ENCODE measurements at regions not wholly inside any gene's neighbourhood (a gene's known extent, or its start where the extent isn't known, plus 50 kb on each side); places are given as distances from the start of the nearest gene placed in this dataset.
A peak's percentile ranks its signal among the peaks of the same experiment; 100 is the strongest.

- Mint-ChIP-seq H3K36me3 (no peaks in the 10 kb centered on the region), H3K27ac (no peak overlapping the region), H3K4me3 (no peak overlapping the region), H3K4me1 (peaks cover 0 to 1% (median 0%) of the 10 kb centered on the region in 3 donors), H3K27me3 (peaks cover 13% of the 10 kb centered on the region), H3K9me3 (peaks cover 1 to 12% (median 3%) of the 10 kb centered on the region in 3 donors)
Measured at GRCh38 chr5:172506921-172507320, 52.6 kb upstream of the SH3PXD2B start.

GRCh38 chr5:172506251-172506650 lies 51.9 kb upstream of the SH3PXD2B start:
- Mint-ChIP-seq H3K27me3 (peaks cover 14% of the 10 kb centered on the region), H3K4me1 (peaks cover 0 to 1% (median 0%) of the 10 kb centered on the region in 3 donors), H3K9me3 (peaks cover 1 to 8% (median 2%) of the 10 kb centered on the region in 3 donors), H3K27ac (no peak overlapping the region), H3K4me3 (peak overlapping the region in 1 of 4 donors; percentile 51), H3K36me3 (no peaks in the 10 kb centered on the region)

- Mint-ChIP-seq H3K27ac (no peak overlapping the region), H3K4me1 (peaks cover 0 to 1% (median 0%) of the 10 kb centered on the region in 3 donors), H3K9me3 (peaks cover 1 to 8% (median 2%) of the 10 kb centered on the region in 3 donors), H3K4me3 (peak overlapping the region in 1 of 4 donors; percentile 51), H3K36me3 (no peaks in the 10 kb centered on the region), H3K27me3 (peaks cover 14% of the 10 kb centered on the region)
Measured at GRCh38 chr5:172505845-172506244, 51.5 kb upstream of the SH3PXD2B start.

- Mint-ChIP-seq H3K4me3 (no peak overlapping the region), H3K27ac (no peak overlapping the region), H3K9me3 (peaks cover 0 to 4% (median 1%) of the 10 kb centered on the region in 3 donors), H3K27me3 (peaks cover 14% of the 10 kb centered on the region), H3K36me3 (no peaks in the 10 kb centered on the region), H3K4me1 (peaks cover 0 to 1% (median 0%) of the 10 kb centered on the region in 3 donors)
Measured at GRCh38 chr5:172505403-172505759, 51.1 kb upstream of the SH3PXD2B start.

- H3K4me1 Mint-ChIP-seq, result peaks cover 0 to 1% (median 0%) of the 10 kb centered on the region in 3 donors
- H3K36me3 Mint-ChIP-seq, result no peaks in the 10 kb centered on the region
- no peak overlapping the region for H3K27ac Mint-ChIP-seq
- peaks cover 0 to 1% (median 0%) of the 10 kb centered on the region in 3 donors for H3K9me3 Mint-ChIP-seq
- peaks cover 14% of the 10 kb centered on the region for H3K27me3 Mint-ChIP-seq
- H3K4me3 Mint-ChIP-seq, result no peak overlapping the region
Measured at GRCh38 chr5:172504701-172505402, 50.5 kb upstream of the SH3PXD2B start.

GRCh38 chr5:172503925-172504700 lies 49.8 kb upstream of the SH3PXD2B start:
- Mint-ChIP-seq H3K36me3 (no peaks in the 10 kb centered on the region), H3K27ac (peak overlapping the region in 1 of 3 donors; percentile 23), H3K9me3 (peaks cover 0 to 1% (median 0%) of the 10 kb centered on the region in 3 donors), H3K27me3 (peaks cover 14% of the 10 kb centered on the region), H3K4me3 (no peak overlapping the region), H3K4me1 (peaks cover 0 to 1% (median 0%) of the 10 kb centered on the region in 3 donors)

Measured in IgD-negative memory B cell (primary cell).